Hematopoietic multipotent progenitor cell (in vitro differentiated cells): ENCODE measurements at regions not wholly inside any gene's neighbourhood (a gene's known extent, or its start where the extent isn't known, plus 50 kb on each side); places are given as distances from the start of the nearest gene placed in this dataset.

ENCODE experiments used
- DNase-seq, 3 donors: peaks; one replicate each; pipeline ENCODE4 v3.0.0-alpha.2; 2011 to 2015; ENCODE audit warnings: low read depth in 2 of 3, low spot score in 2 of 3

- no peak for DNase-seq
These were observed 409.7 kb upstream of the CDH8 start for GRCh38 chr16:62445909-62446308.

- DNase-seq = no peak
These were observed 388.0 kb upstream of the CDH8 start for GRCh38 chr16:62424206-62424605.

- DNase-seq = no peak
These were observed 372.5 kb upstream of the CDH8 start for GRCh38 chr16:62408760-62409159.

- DNase-seq = no peak
These were observed 370.1 kb upstream of the CDH8 start for GRCh38 chr16:62406387-62406786.

GRCh38 chr16:62404842-62405611, 368.8 kb upstream of the CDH8 start:
- no peak for DNase-seq

- no peak for DNase-seq
These were observed 356.5 kb upstream of the CDH8 start for GRCh38 chr16:62392698-62393097.

GRCh38 chr16:62391940-62392339, 355.7 kb upstream of the CDH8 start:
- DNase-seq = no peak

- DNase-seq = no peak
These were observed 354.9 kb upstream of the CDH8 start for GRCh38 chr16:62391134-62391533.

GRCh38 chr16:62390214-62390613, 354.0 kb upstream of the CDH8 start:
- no peak for DNase-seq

- DNase-seq = no peak
These were observed 350.2 kb upstream of the CDH8 start for GRCh38 chr16:62386411-62386810.

GRCh38 chr16:62383941-62384340, 347.7 kb upstream of the CDH8 start:
- DNase-seq = no peak

- no peak for DNase-seq
These were observed 334.2 kb upstream of the CDH8 start for GRCh38 chr16:62370445-62370844.

- no peak for DNase-seq
These were observed 327.3 kb upstream of the CDH8 start for GRCh38 chr16:62363501-62363900.

GRCh38 chr16:62353355-62353754, 317.1 kb upstream of the CDH8 start:
- DNase-seq = no peak

GRCh38 chr16:62342216-62342615, 306.0 kb upstream of the CDH8 start:
- DNase-seq = no peak

GRCh38 chr16:62335356-62335755, 299.1 kb upstream of the CDH8 start:
- DNase-seq = no peak

GRCh38 chr16:62321606-62322005, 285.4 kb upstream of the CDH8 start:
- no peak for DNase-seq

- DNase-seq = no peak
These were observed 262.4 kb upstream of the CDH8 start for GRCh38 chr16:62298600-62298999.

GRCh38 chr16:62294213-62294972, 258.2 kb upstream of the CDH8 start:
- no peak for DNase-seq

GRCh38 chr16:62288990-62289629, 252.9 kb upstream of the CDH8 start:
- no peak for DNase-seq

GRCh38 chr16:62280506-62280905, 244.3 kb upstream of the CDH8 start:
- no peak for DNase-seq

- DNase-seq = no peak
These were observed 241.7 kb upstream of the CDH8 start for GRCh38 chr16:62277942-62278341.
